Islet of Langerhans (tissue), 1 donor: ENCODE measurements at regions not wholly inside any gene's neighbourhood (a gene's known extent, or its start where the extent isn't known, plus 50 kb on each side); places are given as distances from the start of the nearest gene placed in this dataset.
"Not testable (repeated sequence)": the region's sequence is repeated elsewhere in the genome, so short reads cannot be mapped to it uniquely, and the experiment has no call there.

Source experiments
- FAIRE-seq: peaks from one replicate; lab custom pipeline; 2011; peaks lifted over from hg19 to GRCh38; lab: Jason Lieb, UNC

GRCh38 chr3:72660270-72661114, 187.8 kb downstream of the SHQ1 start:
- no peak for FAIRE-seq

GRCh38 chr3:72659596-72659995, 188.6 kb downstream of the SHQ1 start:
- no peak for FAIRE-seq

GRCh38 chr3:72659188-72659587, 189.1 kb downstream of the SHQ1 start:
- FAIRE-seq: no peak

- FAIRE-seq: no peak
Observed at GRCh38 chr3:72658466-72659100, 189.7 kb downstream of the SHQ1 start.

- no peak for FAIRE-seq
Observed at GRCh38 chr3:72657666-72658065, 190.6 kb downstream of the SHQ1 start.

GRCh38 chr3:72655723-72656122, 192.5 kb downstream of the SHQ1 start:
- FAIRE-seq: no peak

- FAIRE-seq: no peak
Observed at GRCh38 chr3:72655131-72655551, 193.1 kb downstream of the SHQ1 start.

- no peak for FAIRE-seq
Observed at GRCh38 chr3:72652395-72652794, 195.8 kb downstream of the SHQ1 start.

GRCh38 chr3:72651498-72651897, 196.7 kb downstream of the SHQ1 start:
- no peak for FAIRE-seq

GRCh38 chr3:72646263-72646662, 202.0 kb downstream of the SHQ1 start:
- no peak for FAIRE-seq

GRCh38 chr3:72643635-72644034, 204.6 kb downstream of the SHQ1 start:
- FAIRE-seq: not testable (repeated sequence)

GRCh38 chr3:72641684-72642083, 206.6 kb downstream of the SHQ1 start:
- no peak for FAIRE-seq

GRCh38 chr3:72641072-72641471, 207.2 kb downstream of the SHQ1 start:
- no peak for FAIRE-seq

GRCh38 chr3:72636969-72637597, 211.2 kb downstream of the SHQ1 start:
- FAIRE-seq: no peak

- no peak for FAIRE-seq
Observed at GRCh38 chr3:72635551-72635950, 212.7 kb downstream of the SHQ1 start.

GRCh38 chr3:72634128-72634527, 214.1 kb downstream of the SHQ1 start:
- FAIRE-seq: no peak

- no peak for FAIRE-seq
Observed at GRCh38 chr3:72633534-72633933, 214.7 kb downstream of the SHQ1 start.

GRCh38 chr3:72633121-72633520, 215.1 kb downstream of the SHQ1 start:
- no peak for FAIRE-seq

GRCh38 chr3:72632129-72632528, 216.1 kb downstream of the SHQ1 start:
- no peak for FAIRE-seq

GRCh38 chr3:72630969-72631344, 217.3 kb downstream of the SHQ1 start:
- no peak for FAIRE-seq

GRCh38 chr3:72630327-72630968, 217.8 kb downstream of the SHQ1 start:
- FAIRE-seq: no peak

GRCh38 chr3:72629191-72629631, 219.0 kb downstream of the SHQ1 start:
- FAIRE-seq: no peak

- FAIRE-seq: no peak
Observed at GRCh38 chr3:72628065-72628464, 220.2 kb downstream of the SHQ1 start.
